Thoracic aorta (tissue), 2 donors: ENCODE measurements at regions not wholly inside any gene's neighbourhood (a gene's known extent, or its start where the extent isn't known, plus 50 kb on each side); places are given as distances from the start of the nearest gene placed in this dataset.

ENCODE experiments used
- ATAC-seq: fragments of 150-250 bp; one replicate; pipeline ENCODE4 v1.8.0; 2017; ENCODE audit warnings: low read depth; ENCODE audit not compliant: insufficient number of reproducible peaks, low FRiP score
- DNase-seq: peaks from one replicate; pipeline ENCODE4 v3.0.0-alpha.2; 2020; ENCODE audit warnings: low spot score
- H3K27ac ChIP-seq, 2 donors: fragments of 200-600 bp; sonication (generic); 1 replicate in 1 of 2; 2 replicates in 1 of 2; pipeline ENCODE4 v1.5.1; 2016; ENCODE audit warnings: mild to moderate bottlenecking in 2 of 2, moderate library complexity in 2 of 2
- H3K27me3 ChIP-seq: fragments of 200-600 bp; sonication (generic); replicated peaks from 2 replicates; pipeline ENCODE4 v1.6.0; 2016; ENCODE audit warnings: mild to moderate bottlenecking; ENCODE audit not compliant: insufficient read depth
- H3K36me3 ChIP-seq: fragments of 200-600 bp; sonication (generic); one replicate; pipeline ENCODE4 v1.5.1; 2016
- H3K4me1 ChIP-seq, 2 donors: fragments of 200-600 bp; sonication (generic); 1 replicate in 1 of 2; 2 replicates in 1 of 2; pipeline versions ENCODE4 v1.5.1 to v1.6.0; 2016; ENCODE audit warnings: low read depth in 2 of 2, mild to moderate bottlenecking in 1 of 2; ENCODE audit not compliant: control insufficient read depth in 1 of 2
- H3K4me3 ChIP-seq: fragments of 200-600 bp; sonication (generic); 2 replicates; pipeline ENCODE4 v1.5.1; 2016; ENCODE audit warnings: mild to moderate bottlenecking
- H3K9me3 ChIP-seq: fragments of 200-600 bp; sonication (generic); 2 replicates; pipeline ENCODE4 v1.5.1; 2016
- CTCF ChIP-seq: fragments of 200-600 bp; sonication (generic); IDR thresholded peaks from one replicate; pipeline ENCODE4 v1.5.1; 2019; ENCODE audit warnings: antibody characterized with exemption

GRCh38 chr13:111506621-111507020, 186.2 kb downstream of the TEX29 start:
- no peak overlapping the region for H3K4me3 ChIP-seq
- H3K27me3 ChIP-seq, result no peaks in the 10 kb centered on the region
- H3K9me3 ChIP-seq, result no peaks in the 10 kb centered on the region
- ATAC-seq (no peak), DNase-seq (no peak)
- TF ChIP-seq CTCF, result no peak
- H3K36me3 ChIP-seq, result no peaks in the 10 kb centered on the region
- no peak overlapping the region for H3K27ac ChIP-seq
- no peaks in the 10 kb centered on the region for H3K4me1 ChIP-seq

GRCh38 chr13:111508164-111508870, 187.9 kb downstream of the TEX29 start:
- ATAC-seq, result no peak
- no peak for TF ChIP-seq CTCF
- no peak for DNase-seq
- Histone ChIP-seq H3K27me3 (no peaks in the 10 kb centered on the region), H3K4me3 (no peak overlapping the region), H3K4me1 (no peaks in the 10 kb centered on the region), H3K9me3 (no peaks in the 10 kb centered on the region), H3K27ac (no peak overlapping the region), H3K36me3 (no peaks in the 10 kb centered on the region)

GRCh38 chr13:111508902-111509509, 188.6 kb downstream of the TEX29 start:
- Histone ChIP-seq H3K27ac (no peak overlapping the region), H3K4me3 (no peak overlapping the region), H3K9me3 (no peaks in the 10 kb centered on the region), H3K4me1 (no peaks in the 10 kb centered on the region), H3K27me3 (no peaks in the 10 kb centered on the region), H3K36me3 (no peaks in the 10 kb centered on the region)
- no peak for TF ChIP-seq CTCF
- ATAC-seq (no peak), DNase-seq (no peak)

- Histone ChIP-seq H3K36me3 (no peaks in the 10 kb centered on the region), H3K9me3 (no peaks in the 10 kb centered on the region), H3K4me3 (no peak overlapping the region), H3K27me3 (no peaks in the 10 kb centered on the region), H3K27ac (no peak overlapping the region), H3K4me1 (no peaks in the 10 kb centered on the region)
- no peak for ATAC-seq
- no peak for DNase-seq
- no peak for TF ChIP-seq CTCF
These were observed 190.2 kb downstream of the TEX29 start for GRCh38 chr13:111510502-111511218.

GRCh38 chr13:111511219-111511732, 190.8 kb downstream of the TEX29 start:
- no peak for TF ChIP-seq CTCF
- Histone ChIP-seq H3K4me1 (no peaks in the 10 kb centered on the region), H3K36me3 (no peaks in the 10 kb centered on the region), H3K4me3 (no peak overlapping the region), H3K27ac (no peak overlapping the region), H3K27me3 (no peaks in the 10 kb centered on the region), H3K9me3 (no peaks in the 10 kb centered on the region)
- ATAC-seq (no peak), DNase-seq (no peak)
